ENCODE measurements at regions not wholly inside any gene's neighbourhood (a gene's known extent, or its start where the extent isn't known, plus 50 kb on each side); places are given as distances from the start of the nearest gene placed in this dataset.

- Histone ChIP-seq H3K27me3 (replicated peaks; ENCODE audit: insufficient read depth, low read depth, low read length, poor library complexity) (no peaks in the 10 kb centered on the region), H3K9me3 (ENCODE audit: low read depth, low read length, poor library complexity, severe bottlenecking) (no peaks in the 10 kb centered on the region), H3K4me3 (ENCODE audit: low read depth, low read length, poor library complexity, severe bottlenecking) (no peak overlapping the region), H3K27ac (ENCODE audit: low read depth, low read length, poor library complexity, severe bottlenecking) (no peak overlapping the region), H3K4me1 (ENCODE audit: insufficient read depth, low read length, poor library complexity, severe bottlenecking) (no peaks in the 10 kb centered on the region), H3K36me3 (ENCODE audit: insufficient read depth, low read length, poor library complexity, severe bottlenecking) (no peaks in the 10 kb centered on the region)
- TF ChIP-seq CTCF (conservative IDR thresholded peaks at IDR 0.05; ENCODE audit: low read depth, low read length): no peak
- no peak for TF ChIP-seq EZH2 (IDR thresholded peaks at IDR 0.05; ENCODE audit: borderline replicate concordance, low read depth, low read length, poor library complexity, severe bottlenecking)
- CTCF ChIA-PET: no interaction called here
- no TSS peak for BruUV-seq (replicated peaks)
- no peak for DNase-seq (ENCODE audit: low spot score)
- intact Hi-C loops (cut with micrococcal nuclease; ENCODE audit: unreplicated experiment): no loop called here
- POLR2A ChIA-PET (ENCODE audit: low non-redundant PET): no interaction called here
Measured at GRCh38 chr4:132530861-132531260, 618.2 kb upstream of the PCDH10 start.

- POLR2A ChIA-PET (ENCODE audit: low non-redundant PET): no interaction called here
- H3K27me3 ChIP-seq (replicated peaks; ENCODE audit: insufficient read depth, low read depth, low read length, poor library complexity): no peaks in the 10 kb centered on the region
- TF ChIP-seq CTCF (conservative IDR thresholded peaks at IDR 0.05; ENCODE audit: low read depth, low read length) (no peak), EZH2 (IDR thresholded peaks at IDR 0.05; ENCODE audit: borderline replicate concordance, low read depth, low read length, poor library complexity, severe bottlenecking) (no peak)
- H3K36me3 ChIP-seq (ENCODE audit: insufficient read depth, low read length, poor library complexity, severe bottlenecking): no peaks in the 10 kb centered on the region
- intact Hi-C loops (cut with micrococcal nuclease; ENCODE audit: unreplicated experiment): no loop called here
- DNase-seq (ENCODE audit: low spot score): no peak
- no peak overlapping the region for H3K27ac ChIP-seq (ENCODE audit: low read depth, low read length, poor library complexity, severe bottlenecking)
- H3K4me1 ChIP-seq (ENCODE audit: insufficient read depth, low read length, poor library complexity, severe bottlenecking): no peaks in the 10 kb centered on the region
- H3K4me3 ChIP-seq (ENCODE audit: low read depth, low read length, poor library complexity, severe bottlenecking): no peak overlapping the region
- peaks cover 8% of the 10 kb centered on the region for H3K9me3 ChIP-seq (ENCODE audit: low read depth, low read length, poor library complexity, severe bottlenecking)
- CTCF ChIA-PET: no interaction called here
- BruUV-seq (replicated peaks): no TSS peak
Measured at GRCh38 chr4:132540268-132540667, 608.8 kb upstream of the PCDH10 start.

- POLR2A ChIA-PET (ENCODE audit: low non-redundant PET): no interaction called here
- H3K36me3 ChIP-seq (ENCODE audit: insufficient read depth, low read length, poor library complexity, severe bottlenecking): no peaks in the 10 kb centered on the region
- no peak overlapping the region for H3K4me3 ChIP-seq (ENCODE audit: low read depth, low read length, poor library complexity, severe bottlenecking)
- no peak for TF ChIP-seq CTCF (conservative IDR thresholded peaks at IDR 0.05; ENCODE audit: low read depth, low read length)
- no peak for TF ChIP-seq EZH2 (IDR thresholded peaks at IDR 0.05; ENCODE audit: borderline replicate concordance, low read depth, low read length, poor library complexity, severe bottlenecking)
- peaks cover 8% of the 10 kb centered on the region for H3K9me3 ChIP-seq (ENCODE audit: low read depth, low read length, poor library complexity, severe bottlenecking)
- intact Hi-C loops (cut with micrococcal nuclease; ENCODE audit: unreplicated experiment): no loop called here
- BruUV-seq (replicated peaks): no TSS peak
- H3K27me3 ChIP-seq (replicated peaks; ENCODE audit: insufficient read depth, low read depth, low read length, poor library complexity): no peaks in the 10 kb centered on the region
- no peaks in the 10 kb centered on the region for H3K4me1 ChIP-seq (ENCODE audit: insufficient read depth, low read length, poor library complexity, severe bottlenecking)
- no peak overlapping the region for H3K27ac ChIP-seq (ENCODE audit: low read depth, low read length, poor library complexity, severe bottlenecking)
- DNase-seq (ENCODE audit: low spot score): no peak
- CTCF ChIA-PET: no interaction called here
Measured at GRCh38 chr4:132540797-132541196, 608.3 kb upstream of the PCDH10 start.
